PC-3 (cell line): ENCODE measurements at regions not wholly inside any gene's neighbourhood (a gene's known extent, or its start where the extent isn't known, plus 50 kb on each side); places are given as distances from the start of the nearest gene placed in this dataset.

Experiments used
- ATAC-seq: fragments of 200-7000 bp; cut with Tn5 transposase; 2 replicates; pipeline ENCODE4 v1.9.1; 2020; ENCODE audit warnings: mild to moderate bottlenecking, moderate library complexity
- BruUV-seq: library from RNA; stranded (reverse); fragments of 400-500 nt; replicated peaks from 2 replicates; lab custom pipeline; 2021; lab: Mats Ljungman, UMichigan
- CTCF ChIA-PET: fragments of 300-600 bp; sonication (Branson Sonifier 250); formaldehyde crosslinking; loops from one replicate; lab custom pipeline; 2022; ENCODE audit warnings: antibody characterized with exemption; lab: Charles Lee
- POLR2A ChIA-PET: fragments of 300-600 bp; sonication (Branson Sonifier 250); formaldehyde crosslinking; loops from one replicate; lab custom pipeline; 2022; ENCODE audit warnings: antibody characterized with exemption; ENCODE audit not compliant: unreplicated experiment; lab: Charles Lee
- DNase-seq: peaks from one replicate; pipeline ENCODE4 v3.0.0-alpha.2; 2015
- H2AFZ ChIP-seq: fragments of 300-600 bp; sonication (generic); 2 replicates; pipeline ENCODE4 v1.6.0; 2016; ENCODE audit warnings: antibody characterized with exemption, low read length
- H3F3A ChIP-seq: fragments of 300-600 bp; sonication (generic); one replicate; pipeline ENCODE4 v1.6.0; 2017; ENCODE audit warnings: antibody characterized with exemption, low read length, control low read depth, mild to moderate bottlenecking; ENCODE audit not compliant: unreplicated experiment
- H3K27ac ChIP-seq: fragments of 300-600 bp; sonication (generic); 2 replicates; pipeline ENCODE4 v1.5.1; 2016; ENCODE audit warnings: mild to moderate bottlenecking, low read length
- H3K27me3 ChIP-seq: fragments of 300-600 bp; sonication (generic); 2 replicates; pipeline ENCODE4 v1.6.1; 2016; ENCODE audit warnings: low read length, mixed read lengths
- H3K36me3 ChIP-seq: fragments of 300-600 bp; sonication (generic); 2 replicates; pipeline ENCODE4 v1.6.1; 2016; ENCODE audit warnings: low read depth, mixed run types, low read length, mixed read lengths
- H3K4me1 ChIP-seq: fragments of 300-600 bp; sonication (generic); 2 replicates; pipeline ENCODE4 v1.5.1; 2016; ENCODE audit warnings: low read length; ENCODE audit not compliant: insufficient read depth
- H3K4me2 ChIP-seq: fragments of 300-600 bp; sonication (generic); 2 replicates; pipeline ENCODE4 v1.6.0; 2016; ENCODE audit warnings: low read length
- H3K4me3 ChIP-seq: fragments of 300-600 bp; sonication (generic); 2 replicates; pipeline ENCODE4 v1.5.1; 2016; ENCODE audit warnings: mild to moderate bottlenecking, low read length, mixed read lengths
- H3K79me2 ChIP-seq: fragments of 300-600 bp; sonication (generic); 2 replicates; pipeline ENCODE4 v1.6.1; 2017; ENCODE audit warnings: low read length, mixed read lengths
- H3K9ac ChIP-seq: fragments of 300-600 bp; sonication (generic); 2 replicates; pipeline ENCODE4 v1.6.0; 2016; ENCODE audit warnings: mild to moderate bottlenecking, low read length
- H3K9me2 ChIP-seq: fragments of 300-600 bp; sonication (generic); replicated peaks from 2 replicates; pipeline ENCODE4 v1.6.1; 2016; ENCODE audit warnings: mixed run types, low read length, mixed read lengths
- H3K9me3 ChIP-seq: fragments of 300-600 bp; sonication (generic); 2 replicates; pipeline ENCODE4 v1.6.1; 2016; ENCODE audit warnings: low read length, mixed read lengths
- H4K20me1 ChIP-seq: fragments of 300-600 bp; sonication (generic); 2 replicates; pipeline ENCODE4 v1.6.1; 2016; ENCODE audit warnings: low read length, mixed read lengths
- CTCF ChIP-seq: fragments of 300-600 bp; sonication (generic); conservative IDR thresholded peaks from 2 replicates; pipeline ENCODE4 v1.5.1; 2017; ENCODE audit warnings: antibody characterized with exemption, low read depth, mild to moderate bottlenecking, low read length
- EZH2 ChIP-seq: fragments of 300-600 bp; sonication (generic); IDR thresholded peaks from one replicate; pipeline ENCODE4 v1.6.1; 2017; ENCODE audit warnings: antibody characterized with exemption, mild to moderate bottlenecking, low read length; ENCODE audit not compliant: unreplicated experiment
- EZH2phosphoT487 ChIP-seq: fragments of 300-600 bp; sonication (generic); IDR thresholded peaks from 2 replicates; pipeline ENCODE4 v1.6.1; 2018; ENCODE audit warnings: mild to moderate bottlenecking, antibody characterized with exemption, low read length, borderline replicate concordance
- intact Hi-C: fragments of 100-400 bp; cut with micrococcal nuclease; formaldehyde crosslinking; loops from 2 replicates; pipeline ENCODE4 v1.9.0; 2023

GRCh38 chr11:112814168-112814567, 147.1 kb upstream of the NCAM1 start:
- ATAC-seq (no peak), DNase-seq (no peak)
- H3K9ac ChIP-seq = no peak overlapping the region
- H3F3A ChIP-seq = no peaks in the 10 kb centered on the region
- no peaks in the 10 kb centered on the region for H3K36me3 ChIP-seq
- no TSS peak for BruUV-seq
- H4K20me1 ChIP-seq = no peaks in the 10 kb centered on the region
- no peak overlapping the region for H2AFZ ChIP-seq
- no peaks in the 10 kb centered on the region for H3K9me2 ChIP-seq
- intact Hi-C loops = no loop called here
- H3K4me2 ChIP-seq = no peak overlapping the region
- H3K4me1 ChIP-seq = no peaks in the 10 kb centered on the region
- no peak overlapping the region for H3K4me3 ChIP-seq
- POLR2A ChIA-PET = no interaction called here
- TF ChIP-seq CTCF = no peak
- no peak for TF ChIP-seq EZH2
- no peak for TF ChIP-seq EZH2phosphoT487
- 0 out of 2 replicates have a peak, but pooled peaks cover 3% of the 10 kb centered on the region for H3K9me3 ChIP-seq
- H3K27ac ChIP-seq = no peak overlapping the region
- CTCF ChIA-PET = no interaction called here
- H3K79me2 ChIP-seq = no peaks in the 10 kb centered on the region
- H3K27me3 ChIP-seq = no peaks in the 10 kb centered on the region

DNA sequence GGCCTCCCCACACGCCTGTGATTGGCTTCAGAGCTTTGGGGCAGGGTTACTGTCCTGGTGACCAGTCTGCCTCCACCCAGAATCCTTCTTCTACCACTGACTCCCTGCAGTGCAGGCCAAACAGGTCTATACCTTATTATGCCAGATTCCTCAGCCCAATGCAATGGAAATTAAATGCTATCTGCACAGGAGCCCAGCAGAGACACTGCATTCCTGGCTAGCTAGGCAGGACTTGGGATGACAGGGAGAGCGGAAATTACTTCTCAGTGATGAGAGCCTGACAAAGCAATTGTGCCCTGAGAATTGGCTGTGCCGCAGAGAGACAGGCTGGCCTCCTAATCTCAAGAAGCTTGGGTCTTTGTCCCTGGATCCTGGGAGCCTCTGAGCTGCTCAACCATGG, 143.8 kb upstream of the NCAM1 start:
- Histone ChIP-seq H3K4me1 (no peaks in the 10 kb centered on the region), H4K20me1 (no peaks in the 10 kb centered on the region), H3K9ac (no peak overlapping the region), H3K9me2 (no peaks in the 10 kb centered on the region), H3K27me3 (no peaks in the 10 kb centered on the region), H3K4me2 (no peak overlapping the region), H3K9me3 (0 out of 2 replicates have a peak, but pooled peaks cover 3% of the 10 kb centered on the region), H3K36me3 (no peaks in the 10 kb centered on the region), H3K79me2 (no peaks in the 10 kb centered on the region), H2AFZ (no peak overlapping the region), H3F3A (no peaks in the 10 kb centered on the region), H3K4me3 (no peak overlapping the region), H3K27ac (no peak overlapping the region)
- DNase-seq (no peak), ATAC-seq (no peak)
- no TSS peak for BruUV-seq
- intact Hi-C loops = no loop called here
- TF ChIP-seq CTCF (no peak), EZH2phosphoT487 (no peak), EZH2 (no peak)
- CTCF ChIA-PET = no interaction called here
- POLR2A ChIA-PET = no interaction called here

GRCh38 chr11:112822478-112823274, 138.5 kb upstream of the NCAM1 start:
- H3K9me2 ChIP-seq = no peaks in the 10 kb centered on the region
- no peak for ATAC-seq
- CTCF ChIA-PET = no interaction called here
- intact Hi-C loops = no loop called here
- POLR2A ChIA-PET = no interaction called here
- H3K4me3 ChIP-seq = no peak overlapping the region
- BruUV-seq = no TSS peak
- no peaks in the 10 kb centered on the region for H3K4me1 ChIP-seq
- no peak overlapping the region for H2AFZ ChIP-seq
- no peaks in the 10 kb centered on the region for H4K20me1 ChIP-seq
- H3K9ac ChIP-seq = no peak overlapping the region
- H3K27me3 ChIP-seq = no peaks in the 10 kb centered on the region
- no peaks in the 10 kb centered on the region for H3F3A ChIP-seq
- H3K79me2 ChIP-seq = no peaks in the 10 kb centered on the region
- TF ChIP-seq CTCF (no peak), EZH2phosphoT487 (no peak), EZH2 (no peak)
- DNase-seq = no peak
- H3K9me3 ChIP-seq = no peaks in the 10 kb centered on the region
- H3K4me2 ChIP-seq = no peak overlapping the region
- no peak overlapping the region for H3K27ac ChIP-seq
- H3K36me3 ChIP-seq = no peaks in the 10 kb centered on the region
